HG03575 (cell line): ENCODE measurements at regions not wholly inside any gene's neighbourhood (a gene's known extent, or its start where the extent isn't known, plus 50 kb on each side); places are given as distances from the start of the nearest gene placed in this dataset.
"Not testable (repeated sequence)": the region's sequence is repeated elsewhere in the genome, so short reads cannot be mapped to it uniquely, and the experiment has no call there.

Experiments
- ATAC-seq: cut with Tn5 transposase; IDR thresholded peaks from one replicate; pipeline ENCODE4 v1.9.1; 2021; ENCODE audit not compliant: unreplicated experiment, insufficient number of reproducible peaks, low FRiP score; ENCODE audit errors: extremely low read depth

DNA sequence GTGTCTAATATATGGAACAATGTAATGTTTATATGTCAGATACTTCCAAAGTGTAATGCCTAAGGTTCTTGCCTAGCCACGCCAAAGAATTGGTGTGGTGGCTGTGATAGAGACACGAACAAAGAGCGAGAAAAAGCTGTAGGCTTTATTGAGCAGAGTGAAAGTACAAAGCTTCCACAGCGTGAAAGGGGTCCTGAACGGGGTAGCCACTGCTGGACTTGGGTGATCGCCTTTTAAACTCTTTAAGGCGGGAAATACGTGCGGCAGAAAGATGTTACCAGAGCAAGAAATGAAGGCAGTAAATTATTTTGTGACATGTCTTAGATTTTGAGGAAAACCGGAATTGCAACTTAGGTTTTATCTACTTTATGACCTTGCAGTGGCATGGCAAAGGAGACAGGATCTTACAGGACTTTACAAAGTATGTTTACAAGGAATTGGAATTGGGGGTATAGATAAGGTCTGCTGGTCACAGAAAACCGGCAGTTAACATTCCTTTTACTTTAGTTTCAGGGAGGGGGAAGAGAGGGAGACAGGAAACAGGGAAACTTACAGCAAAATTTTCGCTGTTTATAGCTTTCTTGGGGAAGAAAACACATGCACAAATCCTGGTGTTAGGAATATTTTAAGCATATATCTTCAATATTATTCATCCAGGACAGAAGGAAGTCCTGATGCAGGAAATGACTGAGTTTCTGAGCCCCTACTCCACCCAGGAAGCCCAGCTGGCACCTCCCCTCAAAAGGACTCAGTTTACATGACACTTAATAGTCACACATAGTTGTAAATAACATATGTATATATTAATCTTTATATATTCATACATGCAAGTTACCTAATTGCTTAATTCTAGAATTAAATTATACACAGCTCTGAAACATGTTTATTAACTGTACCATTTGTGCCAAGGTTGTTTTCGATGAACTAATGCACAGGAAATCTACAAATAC, 421.3 kb upstream of the PABPC4L start:
- ATAC-seq, result not testable (repeated sequence)

GRCh38 chr4:134622199-134622598, 420.6 kb upstream of the PABPC4L start:
- no peak for ATAC-seq

DNA sequence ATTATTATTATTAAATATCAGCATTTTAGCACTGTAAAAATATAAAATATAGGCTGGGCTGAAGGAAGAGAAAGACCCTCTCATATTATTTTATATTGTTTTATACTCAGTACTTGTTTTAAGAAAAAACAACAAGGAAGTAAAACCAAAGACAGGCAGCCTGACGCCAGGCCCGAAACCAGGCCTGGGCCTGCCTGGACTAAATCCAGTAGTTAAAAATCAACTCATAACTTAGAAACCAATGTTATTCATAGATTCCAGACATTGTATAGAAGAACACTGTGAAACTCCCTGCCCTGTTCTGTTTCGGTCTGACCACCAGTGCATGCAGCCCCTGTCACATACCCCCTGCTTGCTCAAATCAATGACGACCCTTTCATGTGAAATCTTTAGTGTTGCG, 420.1 kb upstream of the PABPC4L start:
- ATAC-seq, result not testable (repeated sequence)

- ATAC-seq, result no peak
Observed at GRCh38 chr4:134610956-134611355, 409.4 kb upstream of the PABPC4L start.

- ATAC-seq, result no peak
Observed at GRCh38 chr4:134610172-134610571, 408.6 kb upstream of the PABPC4L start.

GRCh38 chr4:134601706-134602105, 400.1 kb upstream of the PABPC4L start:
- ATAC-seq, result no peak

GRCh38 chr4:134591326-134591725, 389.7 kb upstream of the PABPC4L start:
- ATAC-seq, result no peak

GRCh38 chr4:134585972-134586371, 384.4 kb upstream of the PABPC4L start:
- no peak for ATAC-seq

- ATAC-seq, result no peak
Observed at GRCh38 chr4:134567461-134567860, 365.9 kb upstream of the PABPC4L start.

DNA sequence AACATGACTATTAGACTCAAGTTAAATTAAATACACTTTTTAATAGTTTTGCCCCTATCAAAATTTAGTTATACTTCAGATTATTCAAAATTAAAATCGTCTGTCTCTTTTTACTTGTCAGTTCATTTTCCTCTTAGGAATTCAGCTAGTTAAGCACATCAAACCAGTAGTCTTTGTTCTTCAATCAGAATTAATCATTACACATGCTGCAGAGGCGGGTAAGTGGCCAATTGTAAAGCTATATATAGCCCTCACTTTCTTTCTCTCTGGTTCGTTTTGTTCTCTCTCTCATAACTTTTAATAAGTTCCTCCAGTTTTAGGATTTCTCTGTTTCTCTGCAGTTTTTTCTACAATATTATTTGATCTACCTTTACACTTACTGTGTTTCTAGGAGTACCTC, 359.1 kb upstream of the PABPC4L start:
- no peak for ATAC-seq

- ATAC-seq, result no peak
Observed at GRCh38 chr4:134552063-134552462, 350.5 kb upstream of the PABPC4L start.

- no peak for ATAC-seq
Observed at GRCh38 chr4:134551348-134551747, 349.8 kb upstream of the PABPC4L start.

DNA sequence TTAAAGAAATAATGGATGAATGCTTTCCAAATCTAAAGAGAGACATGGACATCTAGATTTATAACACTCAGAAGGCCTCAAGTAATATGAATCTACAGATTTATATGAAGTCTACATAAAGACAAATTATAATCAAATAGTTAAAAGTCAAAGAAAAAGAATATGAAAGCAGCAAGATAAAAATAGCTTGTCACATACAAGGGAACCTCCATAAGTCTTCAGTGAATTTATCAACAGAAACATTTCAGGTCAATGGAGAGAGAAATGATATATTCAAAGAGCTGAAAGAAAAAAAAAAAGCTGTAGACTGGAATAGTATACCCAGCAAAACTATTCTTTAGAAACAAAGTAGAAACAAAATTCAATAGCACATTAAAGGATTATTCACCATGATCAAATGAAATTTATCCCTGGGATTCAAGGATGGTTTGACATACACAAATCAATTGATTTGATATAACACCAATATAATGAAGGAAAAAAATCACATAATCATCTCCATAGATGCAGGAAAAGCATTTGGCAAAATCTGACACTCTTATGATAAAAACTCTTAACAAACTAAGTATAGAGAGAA, 346.6 kb upstream of the PABPC4L start:
- no peak for ATAC-seq

GRCh38 chr4:134546279-134546678, 344.7 kb upstream of the PABPC4L start:
- no peak for ATAC-seq

DNA sequence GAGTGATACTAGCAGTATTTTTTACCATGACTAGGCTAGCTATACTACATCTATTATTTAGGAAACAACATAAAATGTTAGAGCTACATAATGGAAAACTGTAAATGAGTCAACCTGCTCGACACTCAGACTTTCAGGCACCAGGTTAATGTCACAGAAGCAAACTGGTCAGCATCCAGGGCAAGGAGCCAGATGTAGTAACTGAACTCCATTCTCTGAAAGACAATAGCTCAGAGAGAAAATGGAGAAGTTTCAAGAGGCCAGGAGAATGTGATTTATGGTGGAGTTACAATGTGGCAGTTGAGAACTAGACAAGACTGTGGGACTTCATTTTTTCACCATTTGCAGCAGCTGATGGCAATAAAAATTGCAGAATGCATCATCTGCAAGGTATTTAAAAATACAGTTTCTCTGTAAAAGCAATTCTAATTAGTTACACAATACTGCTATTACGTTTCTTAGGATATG, 342.7 kb upstream of the PABPC4L start:
- no peak for ATAC-seq

- no peak for ATAC-seq
Observed at GRCh38 chr4:134540588-134540987, 339.0 kb upstream of the PABPC4L start.

DNA sequence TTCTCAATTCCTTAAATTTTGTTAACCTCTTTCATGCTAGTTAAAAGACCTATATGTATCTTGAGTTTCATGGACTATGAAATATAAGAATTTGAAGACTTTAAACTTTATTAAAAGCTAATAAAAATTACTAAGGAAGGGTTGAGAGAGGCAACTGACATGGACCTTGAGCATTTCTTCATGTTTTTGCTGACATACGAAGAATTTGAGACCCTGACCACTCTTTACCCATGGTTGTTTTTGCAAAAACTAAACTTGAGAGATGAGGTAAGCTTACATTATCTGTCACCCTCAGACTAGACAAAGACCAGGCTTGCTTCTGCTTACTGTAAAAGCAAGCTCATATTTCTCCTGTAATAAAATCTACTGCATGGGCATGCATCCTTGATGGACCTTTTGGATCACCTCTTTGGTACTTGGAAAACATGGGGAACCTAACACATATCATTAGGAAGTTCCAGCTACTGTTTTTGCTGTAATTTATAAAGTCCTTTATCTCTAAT, 338.2 kb upstream of the PABPC4L start:
- no peak for ATAC-seq

- ATAC-seq, result no peak
Observed at GRCh38 chr4:134537701-134538100, 336.1 kb upstream of the PABPC4L start.

GRCh38 chr4:134533068-134533467, 331.5 kb upstream of the PABPC4L start:
- no peak for ATAC-seq

GRCh38 chr4:134531013-134531412, 329.4 kb upstream of the PABPC4L start:
- ATAC-seq, result no peak
